Spinal cord (tissue), 9 donors: ENCODE measurements at regions not wholly inside any gene's neighbourhood (a gene's known extent, or its start where the extent isn't known, plus 50 kb on each side); places are given as distances from the start of the nearest gene placed in this dataset.
A peak's percentile ranks its signal among the peaks of the same experiment; 100 is the strongest.

ENCODE experiments used
- DNase-seq, 6 donors: peaks; one replicate each; pipeline versions ENCODE4 v3.0.0 to v3.0.0-alpha.2; 2013 to 2015; ENCODE audit warnings: low spot score in 6 of 6, low read depth in 4 of 6
- H3K27ac ChIP-seq: one replicate; pipeline ENCODE4 v1.5.1; 2013; ENCODE audit warnings: low read depth, low read length, control low read depth
- H3K27me3 ChIP-seq: one replicate; pipeline ENCODE4 v1.6.1; 2013; ENCODE audit warnings: low read length; ENCODE audit not compliant: control insufficient read depth, insufficient read depth
- H3K36me3 ChIP-seq: one replicate; pipeline ENCODE4 v1.6.1; 2013; ENCODE audit warnings: low read length; ENCODE audit not compliant: control insufficient read depth, insufficient read depth
- H3K4me1 ChIP-seq: one replicate; pipeline ENCODE4 v1.6.1; 2013; ENCODE audit warnings: low read length; ENCODE audit not compliant: control insufficient read depth, insufficient read depth
- H3K4me3 ChIP-seq: one replicate; pipeline ENCODE4 v1.5.1; 2013; ENCODE audit warnings: low read depth, low read length, control low read depth
- H3K9me3 ChIP-seq: one replicate; pipeline ENCODE4 v1.6.1; 2013; ENCODE audit warnings: low read length; ENCODE audit not compliant: control insufficient read depth, insufficient read depth
- WGBS: methylation state at CpG from one replicate; pipeline ENCODE4 v1.1.5; 2013; ENCODE audit warnings: missing lambda C conversion rate; ENCODE audit not compliant: insufficient coverage; 5-methylcytosine and 5-hydroxymethylcytosine counted together
- donor health status: healthy.

GRCh38 chr1:187143783-187144182, 315.0 kb downstream of the PLA2G4A start:
- no peak for DNase-seq
- Histone ChIP-seq H3K4me3 (no peak overlapping the region), H3K27ac (no peak overlapping the region), H3K36me3 (no peaks in the 10 kb centered on the region), H3K4me1 (no peaks in the 10 kb centered on the region), H3K27me3 (no peaks in the 10 kb centered on the region), H3K9me3 (no peaks in the 10 kb centered on the region)

GRCh38 chr1:187146388-187146787, 317.6 kb downstream of the PLA2G4A start:
- no peak for DNase-seq
- no peaks in the 10 kb centered on the region for H3K4me1 ChIP-seq
- no peaks in the 10 kb centered on the region for H3K36me3 ChIP-seq
- H3K9me3 ChIP-seq = no peaks in the 10 kb centered on the region
- no CpG with 5 or more reads among the region's 1 CpG for WGBS
- no peak overlapping the region for H3K4me3 ChIP-seq
- H3K27ac ChIP-seq = no peak overlapping the region
- no peaks in the 10 kb centered on the region for H3K27me3 ChIP-seq

GRCh38 chr1:187151555-187151954, 322.8 kb downstream of the PLA2G4A start:
- Histone ChIP-seq H3K36me3 (no peaks in the 10 kb centered on the region), H3K27ac (no peak overlapping the region), H3K9me3 (peaks cover 3% of the 10 kb centered on the region), H3K4me1 (no peaks in the 10 kb centered on the region), H3K4me3 (no peak overlapping the region), H3K27me3 (no peaks in the 10 kb centered on the region)
- DNase-seq = no peak

GRCh38 chr1:187153047-187153446, 324.3 kb downstream of the PLA2G4A start:
- Histone ChIP-seq H3K27me3 (no peaks in the 10 kb centered on the region), H3K36me3 (no peaks in the 10 kb centered on the region), H3K4me3 (no peak overlapping the region), H3K4me1 (no peaks in the 10 kb centered on the region), H3K27ac (no peak overlapping the region), H3K9me3 (peaks cover 3% of the 10 kb centered on the region)
- WGBS = no CpG with 5 or more reads among the region's 1 CpG
- no peak for DNase-seq

GRCh38 chr1:187157115-187157514, 328.4 kb downstream of the PLA2G4A start:
- H3K36me3 ChIP-seq = no peaks in the 10 kb centered on the region
- H3K27ac ChIP-seq = no peak overlapping the region
- no peak overlapping the region for H3K4me3 ChIP-seq
- peaks cover 2% of the 10 kb centered on the region for H3K9me3 ChIP-seq
- no peaks in the 10 kb centered on the region for H3K4me1 ChIP-seq
- H3K27me3 ChIP-seq = no peaks in the 10 kb centered on the region
- DNase-seq = no peak
- no CpG with 5 or more reads among the region's 1 CpG for WGBS

DNA sequence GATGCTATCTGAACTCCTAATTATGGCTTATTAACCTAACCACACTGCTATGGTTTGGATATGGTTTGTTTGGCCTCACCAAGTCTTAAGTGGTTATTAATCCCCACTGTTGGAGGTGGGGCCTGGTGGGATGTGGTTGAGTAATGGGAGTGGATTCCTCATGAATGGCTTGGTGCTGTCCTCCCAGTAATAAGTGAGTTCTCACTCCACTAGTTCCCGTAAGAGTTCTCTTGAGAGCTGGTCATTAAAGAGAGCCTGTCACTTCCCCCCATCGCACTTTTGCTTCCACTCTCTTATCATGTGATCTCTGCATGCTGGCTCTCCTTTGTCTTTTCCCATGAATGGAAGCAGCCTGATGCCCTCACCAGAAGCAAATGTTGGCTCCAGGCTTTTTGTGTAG, 328.8 kb downstream of the PLA2G4A start:
- H3K4me1 ChIP-seq = no peaks in the 10 kb centered on the region
- no peak overlapping the region for H3K27ac ChIP-seq
- WGBS = 100% methylated on average over 1 of the region's 2 CpGs
- no peak for DNase-seq
- no peaks in the 10 kb centered on the region for H3K36me3 ChIP-seq
- H3K9me3 ChIP-seq = peaks cover 2% of the 10 kb centered on the region
- H3K27me3 ChIP-seq = no peaks in the 10 kb centered on the region
- H3K4me3 ChIP-seq = no peak overlapping the region

DNA sequence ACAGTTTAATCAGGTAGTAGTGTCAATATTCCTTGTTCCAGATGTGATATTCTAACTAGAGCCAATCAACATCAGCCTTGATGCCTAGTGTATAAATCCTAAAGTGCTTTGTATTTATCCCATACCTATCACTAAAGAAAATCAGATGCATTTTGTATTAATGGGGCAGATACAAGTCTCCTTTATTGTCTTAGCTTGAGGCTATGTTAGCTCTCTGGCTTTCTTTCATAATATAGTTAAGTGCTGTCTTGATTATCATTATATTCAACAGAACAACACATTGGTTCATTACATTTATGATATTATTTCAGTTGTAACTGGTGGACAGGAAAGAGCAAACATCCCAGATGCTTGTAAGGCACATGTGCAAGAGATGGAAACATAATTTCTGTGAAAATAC, 338.8 kb downstream of the PLA2G4A start:
- Histone ChIP-seq H3K4me1 (no peaks in the 10 kb centered on the region), H3K9me3 (peaks cover 3% of the 10 kb centered on the region), H3K36me3 (no peaks in the 10 kb centered on the region), H3K27me3 (no peaks in the 10 kb centered on the region), H3K4me3 (no peak overlapping the region), H3K27ac (no peak overlapping the region)
- no peak for DNase-seq

DNA sequence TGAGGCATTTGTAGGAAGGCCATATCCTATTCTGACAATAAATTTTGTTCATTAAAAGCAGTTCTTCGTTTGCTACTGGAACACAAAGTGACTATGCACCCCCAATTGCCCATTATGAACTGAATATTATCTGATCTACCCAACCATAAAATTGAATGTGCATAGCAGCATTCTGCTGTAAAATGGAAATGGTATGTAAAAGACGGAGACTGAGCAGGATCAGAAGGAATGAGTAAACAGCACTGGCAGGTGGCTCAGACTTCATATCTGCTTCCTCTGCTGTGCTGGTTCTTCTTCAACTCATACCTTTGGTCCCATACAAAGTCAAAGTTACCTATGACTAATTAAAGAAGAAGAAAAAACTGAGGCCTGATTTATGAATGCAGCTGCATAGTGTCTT, 339.5 kb downstream of the PLA2G4A start:
- Histone ChIP-seq H3K4me3 (no peak overlapping the region), H3K27me3 (no peaks in the 10 kb centered on the region), H3K4me1 (no peaks in the 10 kb centered on the region), H3K9me3 (peaks cover 3% of the 10 kb centered on the region), H3K36me3 (no peaks in the 10 kb centered on the region), H3K27ac (no peak overlapping the region)
- DNase-seq = peak in 1 of 6 donors; percentile 39
- no CpG with 5 or more reads among the region's 2 CpGs for WGBS

DNA sequence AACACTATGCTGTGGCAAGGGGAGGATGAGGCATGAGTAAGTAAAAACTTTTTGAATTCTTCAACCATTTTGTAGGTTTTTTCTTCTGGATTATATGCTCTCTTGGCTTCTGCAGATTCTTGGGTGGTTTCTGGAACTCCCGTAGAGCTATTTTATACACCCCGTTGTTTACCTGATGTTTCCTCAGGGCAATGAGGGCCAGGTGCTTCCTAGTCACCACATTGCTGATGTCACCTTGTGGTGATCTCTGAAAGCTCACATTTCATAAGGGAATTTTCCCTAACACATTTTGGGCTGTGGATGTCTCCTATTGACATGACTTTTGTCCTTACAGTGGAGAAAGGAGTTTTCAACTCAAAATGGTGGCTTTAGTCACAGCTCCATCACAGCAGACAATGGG, 356.6 kb downstream of the PLA2G4A start:
- WGBS = 88% methylated on average over 2 of the region's 2 CpGs
- H3K4me1 ChIP-seq = no peaks in the 10 kb centered on the region
- no peaks in the 10 kb centered on the region for H3K36me3 ChIP-seq
- H3K27ac ChIP-seq = no peak overlapping the region
- no peaks in the 10 kb centered on the region for H3K27me3 ChIP-seq
- no peaks in the 10 kb centered on the region for H3K9me3 ChIP-seq
- no peak overlapping the region for H3K4me3 ChIP-seq
- no peak for DNase-seq

- Histone ChIP-seq H3K4me1 (no peaks in the 10 kb centered on the region), H3K27ac (no peak overlapping the region), H3K9me3 (no peaks in the 10 kb centered on the region), H3K4me3 (no peak overlapping the region), H3K36me3 (no peaks in the 10 kb centered on the region), H3K27me3 (no peaks in the 10 kb centered on the region)
- DNase-seq = no peak
These were observed 368.9 kb downstream of the PLA2G4A start for GRCh38 chr1:187197685-187198084.

DNA sequence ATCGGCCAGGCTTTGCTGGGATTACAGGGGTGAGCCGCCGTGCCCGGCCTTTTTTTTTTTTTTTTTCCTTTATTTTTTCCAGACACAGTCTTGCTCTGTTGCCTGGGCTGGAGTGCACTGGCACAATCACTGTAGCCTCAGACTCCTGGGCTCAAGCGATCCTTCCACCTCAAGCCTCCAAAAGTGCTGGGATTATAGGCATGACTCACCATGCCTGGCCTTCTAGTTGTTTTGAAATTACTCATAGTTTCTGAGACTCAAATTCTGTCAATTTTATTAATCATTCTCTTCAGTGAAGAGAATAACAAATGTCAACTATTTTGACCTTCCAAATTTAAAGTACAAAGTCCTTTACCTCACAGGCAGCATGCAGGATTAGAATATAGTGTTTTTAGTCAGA, 374.5 kb downstream of the PLA2G4A start:
- Histone ChIP-seq H3K27me3 (no peaks in the 10 kb centered on the region), H3K27ac (no peak overlapping the region), H3K4me1 (no peaks in the 10 kb centered on the region), H3K36me3 (no peaks in the 10 kb centered on the region), H3K9me3 (no peaks in the 10 kb centered on the region), H3K4me3 (no peak overlapping the region)
- no peak for DNase-seq
- 93% methylated on average over 5 of the region's 5 CpGs for WGBS
